ENCODE measurements at regions not wholly inside any gene's neighbourhood (a gene's known extent, or its start where the extent isn't known, plus 50 kb on each side); places are given as distances from the start of the nearest gene placed in this dataset.

- Mint-ChIP-seq H3K27me3 (ENCODE audit: low read depth) (peaks cover 12% of the 10 kb centered on the region), H3K36me3 (peaks cover 57% of the 10 kb centered on the region), H3K4me1 (peaks cover 50% of the 10 kb centered on the region), H3K9me3 (no peaks in the 10 kb centered on the region), H3K27ac (no peak overlapping the region; the same call in 1 of the 2 replicates), H3K4me3 (no peak overlapping the region)
- TF ChIP-seq ZNF121 (CRISPR knock-in tag; IDR thresholded peaks at IDR 0.05), result peak; percentile 74; the same call in 1 of the 2 replicates
- no peak for TF ChIP-seq RELA (CRISPR knock-in tag; IDR thresholded peaks at IDR 0.05; ENCODE audit: borderline replicate concordance)
- CTCF ChIA-PET, result interaction anchor here (1.0 kb wide), 1 partner anchor 14 kb away, joined by 3 read pairs; no protein-coding TSS in a partner anchor
- DNase-seq (ENCODE audit: low spot score) (no peak), ATAC-seq (no peak)
- POLR2A ChIA-PET, result no interaction called here
Measured at GRCh38 chr4:24335616-24336015, 248.7 kb downstream of the DHX15 start.

- no peak for DNase-seq (ENCODE audit: low spot score)
- CTCF ChIA-PET, result interaction anchor here (1.0 kb wide), 1 partner anchor 15 kb away, joined by 3 read pairs; no protein-coding TSS in a partner anchor
- peaks cover 63% of the 10 kb centered on the region for H3K36me3 Mint-ChIP-seq
Measured at GRCh38 chr4:24334906-24335305, 249.4 kb downstream of the DHX15 start.

GRCh38 chr4:24330573-24330972, 253.8 kb downstream of the DHX15 start:
- no peak for DNase-seq (ENCODE audit: low spot score)
- H3K27me3 Mint-ChIP-seq (ENCODE audit: low read depth), result no peaks in the 10 kb centered on the region
- no peak for TF ChIP-seq NFYB (CRISPR knock-in tag; conservative IDR thresholded peaks at IDR 0.05; ENCODE audit: low read depth)
- no peak for TF ChIP-seq ZNF219 (CRISPR knock-in tag; IDR thresholded peaks at IDR 0.05; ENCODE audit: borderline replicate concordance)
- no peak for TF ChIP-seq ERG (CRISPR knock-in tag; IDR thresholded peaks at IDR 0.05)
- no peak for TF ChIP-seq ZNF396 (CRISPR knock-in tag; IDR thresholded peaks at IDR 0.05; ENCODE audit: borderline replicate concordance)
- no peak for TF ChIP-seq ATF2 (CRISPR knock-in tag; IDR thresholded peaks at IDR 0.05; ENCODE audit: borderline replicate concordance, low read depth)
- TF ChIP-seq ELF4 (CRISPR knock-in tag; IDR thresholded peaks at IDR 0.05; ENCODE audit: low read depth), result no peak
- no peak for TF ChIP-seq RORB (CRISPR knock-in tag; IDR thresholded peaks at IDR 0.05)
- TF ChIP-seq NR1H2 (CRISPR knock-in tag; IDR thresholded peaks at IDR 0.05), result no peak
- TF ChIP-seq ZNF416 (CRISPR knock-in tag; IDR thresholded peaks at IDR 0.05), result no peak
- H3K4me1 Mint-ChIP-seq, result peaks cover 85% of the 10 kb centered on the region
- ATAC-seq, result no peak
- POLR2A ChIA-PET, result no interaction called here
- H3K4me3 Mint-ChIP-seq, result peak overlapping the region; percentile 99
- no peaks in the 10 kb centered on the region for H3K9me3 Mint-ChIP-seq
- peak overlapping the region; percentile 70 for H3K27ac Mint-ChIP-seq
- peaks cover 85% of the 10 kb centered on the region for H3K36me3 Mint-ChIP-seq
- CTCF ChIA-PET, result no interaction called here

More at GRCh38 chr4:24334906-24335305, 249.4 kb downstream of the DHX15 start:
- no peak for TF ChIP-seq JUN (CRISPR knock-in tag; IDR thresholded peaks at IDR 0.05)
- no peak for TF ChIP-seq RORB (CRISPR knock-in tag; IDR thresholded peaks at IDR 0.05)
- TF ChIP-seq TCF7 (CRISPR knock-in tag; IDR thresholded peaks at IDR 0.05; ENCODE audit: low read depth), result no peak
- TF ChIP-seq ATF1 (CRISPR knock-in tag; IDR thresholded peaks at IDR 0.05), result no peak
- Mint-ChIP-seq H3K27me3 (ENCODE audit: low read depth) (peaks cover 7% of the 10 kb centered on the region), H3K4me3 (no peak overlapping the region), H3K4me1 (peaks cover 57% of the 10 kb centered on the region), H3K9me3 (no peaks in the 10 kb centered on the region), H3K27ac (no peak overlapping the region)
- POLR2A ChIA-PET, result no interaction called here
- no peak for ATAC-seq

- DNase-seq (ENCODE audit: low spot score), result no peak
- ChIA-PET CTCF (no interaction called here), POLR2A (no interaction called here)
- Mint-ChIP-seq H3K4me1 (peaks cover 84% of the 10 kb centered on the region), H3K27ac (peak overlapping the region; percentile 40), H3K36me3 (peaks cover 88% of the 10 kb centered on the region), H3K27me3 (ENCODE audit: low read depth) (no peaks in the 10 kb centered on the region), H3K9me3 (no peaks in the 10 kb centered on the region), H3K4me3 (peak overlapping the region; percentile 99)
- ATAC-seq, result no peak
- TF ChIP-seq USF2 (CRISPR knock-in tag; IDR thresholded peaks at IDR 0.05) (peak; percentile 35; the same call in 1 of the 2 replicates), TEAD1 (CRISPR knock-in tag; IDR thresholded peaks at IDR 0.05) (no peak), ERG (CRISPR knock-in tag; IDR thresholded peaks at IDR 0.05) (no peak), JAZF1 (CRISPR knock-in tag; IDR thresholded peaks at IDR 0.05) (no peak), SMAD3 (CRISPR knock-in tag; IDR thresholded peaks at IDR 0.05; ENCODE audit: borderline replicate concordance) (no peak)
Measured at GRCh38 chr4:24330172-24330571, 254.2 kb downstream of the DHX15 start.
